Loucy (cell line): ENCODE measurements at regions not wholly inside any gene's neighbourhood (a gene's known extent, or its start where the extent isn't known, plus 50 kb on each side); places are given as distances from the start of the nearest gene placed in this dataset.

ENCODE experiments used
- H2AFZ ChIP-seq: fragments of 200-600 bp; sonication (generic); 2 replicates; pipeline ENCODE4 v1.6.0; 2016; ENCODE audit warnings: antibody characterized with exemption, mild to moderate bottlenecking, low read length, moderate library complexity
- H3F3A ChIP-seq: fragments of 200-600 bp; 2 replicates; pipeline ENCODE4 v1.6.0; 2016; ENCODE audit warnings: antibody characterized with exemption, low read depth, mild to moderate bottlenecking
- H3K27me3 ChIP-seq: fragments of 200-600 bp; sonication (generic); 2 replicates; pipeline ENCODE4 v1.6.1; 2014; ENCODE audit warnings: low read length, mild to moderate bottlenecking; ENCODE audit not compliant: insufficient read depth, poor library complexity, severe bottlenecking
- H3K36me3 ChIP-seq: fragments of 200-600 bp; sonication (generic); 2 replicates; pipeline ENCODE4 v1.6.1; 2016; ENCODE audit warnings: low read length; ENCODE audit not compliant: insufficient read depth
- H3K4me1 ChIP-seq: fragments of 200-600 bp; sonication (generic); 2 replicates; pipeline ENCODE4 v1.5.1; 2014; ENCODE audit warnings: low read length, mild to moderate bottlenecking; ENCODE audit not compliant: insufficient read depth, poor library complexity, severe bottlenecking
- H3K4me2 ChIP-seq: fragments of 200-600 bp; sonication (generic); 2 replicates; pipeline ENCODE4 v1.6.0; 2014; ENCODE audit warnings: antibody characterized with exemption, low read length, low read depth, mild to moderate bottlenecking; ENCODE audit not compliant: poor library complexity, severe bottlenecking
- H3K4me3 ChIP-seq: fragments of 200-600 bp; sonication (generic); 2 replicates; pipeline ENCODE4 v1.5.1; 2014; ENCODE audit warnings: low read length, mild to moderate bottlenecking, mixed read lengths; ENCODE audit not compliant: poor library complexity, severe bottlenecking
- H3K79me2 ChIP-seq: fragments of 200-600 bp; sonication (generic); 2 replicates; pipeline ENCODE4 v1.6.1; 2014; ENCODE audit warnings: low read length; ENCODE audit not compliant: insufficient read depth
- H3K9ac ChIP-seq: fragments of 200-600 bp; sonication (generic); 2 replicates; pipeline ENCODE4 v1.6.0; 2014; ENCODE audit warnings: mild to moderate bottlenecking, low read depth, low read length, moderate library complexity; ENCODE audit not compliant: poor library complexity, severe bottlenecking
- H3K9me2 ChIP-seq: fragments of 200-600 bp; sonication (generic); replicated peaks from 2 replicates; pipeline ENCODE4 v1.6.1; 2016; ENCODE audit warnings: low read depth, low read length, mixed read lengths
- H3K9me3 ChIP-seq: fragments of 200-600 bp; sonication (generic); 2 replicates; pipeline ENCODE4 v1.6.1; 2014; ENCODE audit warnings: mild to moderate bottlenecking, antibody characterized with exemption, low read length, low read depth; ENCODE audit not compliant: insufficient read depth
- H4K20me1 ChIP-seq: fragments of 200-600 bp; sonication (generic); 2 replicates; pipeline ENCODE4 v1.6.0; 2014; ENCODE audit warnings: antibody characterized with exemption, low read length, mild to moderate bottlenecking; ENCODE audit not compliant: insufficient read depth, poor library complexity, severe bottlenecking
- CTCF ChIP-seq: fragments of 200-600 bp; sonication (generic); conservative IDR thresholded peaks from 2 replicates; pipeline ENCODE4 v1.5.1; 2014; ENCODE audit warnings: mild to moderate bottlenecking, antibody characterized with exemption, low read length
- EZH2phosphoT487 ChIP-seq: fragments of 200-600 bp; IDR thresholded peaks from 2 replicates; pipeline ENCODE4 v1.6.1; 2018; ENCODE audit warnings: antibody characterized with exemption, mild to moderate bottlenecking, moderate library complexity, borderline replicate concordance

GRCh38 chr12:111156304-111156703, 212.6 kb downstream of the PHETA1 start:
- no peak overlapping the region for H3K9ac ChIP-seq
- no peaks in the 10 kb centered on the region for H3K27me3 ChIP-seq
- H2AFZ ChIP-seq = no peak overlapping the region
- no peaks in the 10 kb centered on the region for H3K79me2 ChIP-seq
- H3K9me2 ChIP-seq = no peaks in the 10 kb centered on the region
- no peak overlapping the region for H3K4me3 ChIP-seq
- no peaks in the 10 kb centered on the region for H3F3A ChIP-seq
- TF ChIP-seq EZH2phosphoT487 = no peak
- TF ChIP-seq CTCF = no peak
- H4K20me1 ChIP-seq = no peaks in the 10 kb centered on the region
- H3K9me3 ChIP-seq = no peaks in the 10 kb centered on the region
- no peak overlapping the region for H3K4me2 ChIP-seq
- H3K36me3 ChIP-seq = no peaks in the 10 kb centered on the region
- H3K4me1 ChIP-seq = no peaks in the 10 kb centered on the region

GRCh38 chr12:111155521-111155920, 213.4 kb downstream of the PHETA1 start:
- no peaks in the 10 kb centered on the region for H4K20me1 ChIP-seq
- H2AFZ ChIP-seq = no peak overlapping the region
- no peak overlapping the region for H3K4me3 ChIP-seq
- no peaks in the 10 kb centered on the region for H3K9me3 ChIP-seq
- no peak overlapping the region for H3K9ac ChIP-seq
- no peaks in the 10 kb centered on the region for H3F3A ChIP-seq
- TF ChIP-seq EZH2phosphoT487 = no peak
- TF ChIP-seq CTCF = no peak
- no peak overlapping the region for H3K4me2 ChIP-seq
- no peaks in the 10 kb centered on the region for H3K4me1 ChIP-seq
- no peaks in the 10 kb centered on the region for H3K27me3 ChIP-seq
- H3K79me2 ChIP-seq = no peaks in the 10 kb centered on the region
- H3K36me3 ChIP-seq = no peaks in the 10 kb centered on the region
- no peaks in the 10 kb centered on the region for H3K9me2 ChIP-seq

- no peaks in the 10 kb centered on the region for H3K9me2 ChIP-seq
- no peak overlapping the region for H3K9ac ChIP-seq
- no peak overlapping the region for H2AFZ ChIP-seq
- H3K79me2 ChIP-seq = no peaks in the 10 kb centered on the region
- no peaks in the 10 kb centered on the region for H3K9me3 ChIP-seq
- no peak for TF ChIP-seq EZH2phosphoT487
- no peak for TF ChIP-seq CTCF
- H3K4me3 ChIP-seq = no peak overlapping the region
- H3K4me2 ChIP-seq = no peak overlapping the region
- no peaks in the 10 kb centered on the region for H3K27me3 ChIP-seq
- H3F3A ChIP-seq = no peaks in the 10 kb centered on the region
- H3K36me3 ChIP-seq = no peaks in the 10 kb centered on the region
- H3K4me1 ChIP-seq = peaks cover 3% of the 10 kb centered on the region
- no peaks in the 10 kb centered on the region for H4K20me1 ChIP-seq
These were observed 213.9 kb downstream of the PHETA1 start for GRCh38 chr12:111155020-111155419.
